ENCODE measurements at regions not wholly inside any gene's neighbourhood (a gene's known extent, or its start where the extent isn't known, plus 50 kb on each side); places are given as distances from the start of the nearest gene placed in this dataset.

DNA sequence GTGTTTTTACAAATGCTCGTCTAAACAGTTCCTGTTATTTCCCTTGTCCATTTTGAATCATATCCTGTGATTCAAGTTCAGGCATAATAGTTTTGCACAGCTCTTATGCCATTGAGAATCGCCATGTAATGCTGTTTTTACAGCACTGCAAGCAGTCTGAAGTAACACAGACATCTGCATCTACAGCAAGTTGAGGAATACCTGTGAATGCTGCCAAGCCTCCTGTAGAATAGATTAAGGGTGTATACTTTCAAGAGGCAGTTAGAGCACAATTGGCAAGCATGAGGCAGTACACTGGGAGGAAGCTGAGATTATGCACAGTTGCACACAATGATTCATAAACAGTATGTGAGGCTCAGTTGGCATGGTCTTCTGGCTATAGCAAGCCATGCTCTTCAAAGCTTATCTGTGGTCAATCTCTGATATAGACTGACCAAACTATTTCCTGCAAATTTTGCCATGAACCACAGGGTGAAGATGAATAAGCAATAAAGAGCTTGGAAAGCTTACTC is 121.9 kb upstream of the AKR1E2 start:
- TF ChIP-seq EP300 (IDR thresholded peaks at IDR 0.05) (no peak), POLR2A (IDR thresholded peaks at IDR 0.05) (no peak)
- TF ChIP-seq, protein P1, sequence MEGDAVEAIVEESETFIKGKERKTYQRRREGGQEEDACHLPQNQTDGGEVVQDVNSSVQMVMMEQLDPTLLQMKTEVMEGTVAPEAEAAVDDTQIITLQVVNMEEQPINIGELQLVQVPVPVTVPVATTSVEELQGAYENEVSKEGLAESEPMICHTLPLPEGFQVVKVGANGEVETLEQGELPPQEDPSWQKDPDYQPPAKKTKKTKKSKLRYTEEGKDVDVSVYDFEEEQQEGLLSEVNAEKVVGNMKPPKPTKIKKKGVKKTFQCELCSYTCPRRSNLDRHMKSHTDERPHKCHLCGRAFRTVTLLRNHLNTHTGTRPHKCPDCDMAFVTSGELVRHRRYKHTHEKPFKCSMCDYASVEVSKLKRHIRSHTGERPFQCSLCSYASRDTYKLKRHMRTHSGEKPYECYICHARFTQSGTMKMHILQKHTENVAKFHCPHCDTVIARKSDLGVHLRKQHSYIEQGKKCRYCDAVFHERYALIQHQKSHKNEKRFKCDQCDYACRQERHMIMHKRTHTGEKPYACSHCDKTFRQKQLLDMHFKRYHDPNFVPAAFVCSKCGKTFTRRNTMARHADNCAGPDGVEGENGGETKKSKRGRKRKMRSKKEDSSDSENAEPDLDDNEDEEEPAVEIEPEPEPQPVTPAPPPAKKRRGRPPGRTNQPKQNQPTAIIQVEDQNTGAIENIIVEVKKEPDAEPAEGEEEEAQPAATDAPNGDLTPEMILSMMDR (IDR thresholded peaks at IDR 0.05), result no peak
- Histone ChIP-seq H3K27ac (no peak overlapping the region), H3K4me3 (no peak overlapping the region), H3K36me3 (no peaks in the 10 kb centered on the region), H3K27me3 (no peaks in the 10 kb centered on the region), H3K9me3 (no peaks in the 10 kb centered on the region), H3K4me1 (ENCODE audit: insufficient read depth) (no peaks in the 10 kb centered on the region)
- 38 to 54% (median 53%) methylated on average over 2 of the region's 2 CpGs for WGBS, 3 donors
- no peak for DNase-seq
- intact Hi-C loops (cut with DNase I), result no loop called here

GRCh38 chr10:4701016-4701415 is 125.0 kb upstream of the AKR1E2 start:
- TF ChIP-seq POLR2A (IDR thresholded peaks at IDR 0.05), result no peak
- TF ChIP-seq, protein P1 (IDR thresholded peaks at IDR 0.05), result no peak
- no peak for TF ChIP-seq EP300 (IDR thresholded peaks at IDR 0.05)
- 78 to 89% (median 82%) methylated on average over 4 of the region's 4 CpGs for WGBS, 3 donors
- DNase-seq, result no peak

GRCh38 chr10:4699950-4700730 is 125.9 kb upstream of the AKR1E2 start:
- TF ChIP-seq, protein P1 (IDR thresholded peaks at IDR 0.05), result no peak
- TF ChIP-seq EP300 (IDR thresholded peaks at IDR 0.05) (no peak), POLR2A (IDR thresholded peaks at IDR 0.05) (no peak)
- DNase-seq, result no peak
- H3K27me3 ChIP-seq, result no peaks in the 10 kb centered on the region
- WGBS, 3 donors, result 73 to 79% (median 75%) methylated on average over 3 of the region's 3 CpGs
- no peaks in the 10 kb centered on the region for H3K4me1 ChIP-seq (ENCODE audit: insufficient read depth)
- no peak overlapping the region for H3K4me3 ChIP-seq
- intact Hi-C loops (cut with DNase I), result no loop called here
- H3K36me3 ChIP-seq, result no peaks in the 10 kb centered on the region
- no peak overlapping the region for H3K27ac ChIP-seq
- no peaks in the 10 kb centered on the region for H3K9me3 ChIP-seq

More at GRCh38 chr10:4701016-4701415, 125.0 kb upstream of the AKR1E2 start:
- H3K9me3 ChIP-seq, result no peaks in the 10 kb centered on the region
- no peaks in the 10 kb centered on the region for H3K4me1 ChIP-seq (ENCODE audit: insufficient read depth)
- intact Hi-C loops (cut with DNase I), result no loop called here
- H3K36me3 ChIP-seq, result no peaks in the 10 kb centered on the region
- no peak overlapping the region for H3K4me3 ChIP-seq
- H3K27ac ChIP-seq, result no peak overlapping the region
- H3K27me3 ChIP-seq, result no peaks in the 10 kb centered on the region

DNA sequence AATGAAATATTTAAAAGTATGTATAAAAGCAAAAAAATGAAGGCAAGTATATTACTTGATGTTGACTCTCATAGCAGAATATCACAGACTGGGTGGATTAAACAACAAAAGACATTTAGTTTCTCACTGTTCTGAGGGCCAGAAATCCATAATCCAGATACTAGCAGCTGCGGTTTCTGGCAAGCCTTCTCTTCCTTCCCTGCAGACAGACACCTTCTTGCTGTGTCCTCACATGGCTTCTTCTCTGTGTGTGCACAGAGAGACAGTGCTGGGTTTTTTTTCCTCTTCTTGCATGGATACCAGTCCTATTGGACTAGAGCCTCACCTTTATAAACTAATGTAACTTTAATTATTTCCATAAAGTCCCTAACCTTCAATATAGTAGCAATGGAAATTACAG is 127.9 kb upstream of the AKR1E2 start:
- intact Hi-C loops (cut with DNase I), result no loop called here
- H3K27ac ChIP-seq, result no peak overlapping the region
- no peaks in the 10 kb centered on the region for H3K36me3 ChIP-seq
- no peak for DNase-seq
- H3K4me3 ChIP-seq, result no peak overlapping the region
- no peaks in the 10 kb centered on the region for H3K27me3 ChIP-seq
- no peaks in the 10 kb centered on the region for H3K9me3 ChIP-seq
- TF ChIP-seq, protein P1 (IDR thresholded peaks at IDR 0.05), result no peak
- TF ChIP-seq POLR2A (IDR thresholded peaks at IDR 0.05) (no peak), EP300 (IDR thresholded peaks at IDR 0.05) (no peak)
- WGBS, 3 donors, result 5 to 14% (median 12%) methylated on average over 1 of the region's 1 CpG
- no peaks in the 10 kb centered on the region for H3K4me1 ChIP-seq (ENCODE audit: insufficient read depth)
